ENCODE measurements at regions not wholly inside any gene's neighbourhood (a gene's known extent, or its start where the extent isn't known, plus 50 kb on each side); places are given as distances from the start of the nearest gene placed in this dataset.

GRCh38 chr1:243944429-243945160, 94.6 kb upstream of the AKT3 start:
- DNase-seq (ENCODE audit: low spot score) = peak; percentile 31

- no peak for DNase-seq (ENCODE audit: low spot score)
Observed at GRCh38 chr1:243943671-243944428, 93.8 kb upstream of the AKT3 start.

DNA sequence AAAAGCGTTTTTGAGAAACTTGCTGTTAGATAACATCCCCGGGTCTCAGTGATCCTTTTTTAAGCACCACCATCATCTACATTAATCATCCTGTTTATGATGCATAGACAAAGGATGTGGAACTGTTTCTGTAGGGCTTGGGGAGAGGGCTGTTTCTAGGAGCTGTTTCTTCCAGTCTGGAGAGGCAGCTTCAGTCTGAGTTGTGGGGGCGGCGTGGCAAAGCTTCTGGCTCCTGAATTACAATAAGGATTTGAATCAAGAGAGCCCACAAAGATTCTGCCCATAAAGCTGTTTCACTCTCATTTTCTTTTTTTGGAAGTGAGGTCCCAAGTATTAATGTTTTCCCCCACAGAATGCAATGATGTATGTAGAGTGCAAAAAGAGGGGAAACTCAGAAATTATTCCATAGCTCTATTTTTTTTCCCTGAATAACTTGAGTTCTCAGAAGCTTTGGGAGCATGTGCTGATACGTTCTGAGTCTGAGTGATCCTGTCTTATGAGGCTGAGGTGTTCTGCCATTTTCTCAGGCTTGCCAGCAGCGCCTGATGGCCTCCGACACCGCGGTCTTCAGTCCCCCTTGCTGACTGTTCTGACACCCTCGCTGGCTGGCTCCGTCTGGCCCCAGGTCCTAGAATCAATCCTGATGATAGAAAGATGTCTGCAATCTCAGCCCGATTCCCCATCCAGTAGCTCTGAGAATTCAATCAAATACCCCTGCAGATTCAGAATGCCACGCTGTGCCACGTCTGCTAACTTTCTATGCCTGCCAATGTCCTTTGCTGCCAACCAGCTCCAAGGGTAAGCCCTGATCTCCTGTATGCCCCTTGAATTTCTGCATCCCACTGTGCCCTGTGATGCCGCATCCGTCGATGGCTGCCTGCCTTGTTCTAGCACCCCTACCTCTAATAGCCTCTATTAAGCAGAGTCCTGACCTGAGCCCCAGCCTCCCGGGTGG, 92.4 kb upstream of the AKT3 start:
- DNase-seq (ENCODE audit: low spot score) = no peak

GRCh38 chr1:243940451-243940850, 90.4 kb upstream of the AKT3 start:
- DNase-seq (ENCODE audit: low spot score) = no peak

- no peak for DNase-seq (ENCODE audit: low spot score)
Observed at GRCh38 chr1:243939167-243939848, 89.3 kb upstream of the AKT3 start.

DNA sequence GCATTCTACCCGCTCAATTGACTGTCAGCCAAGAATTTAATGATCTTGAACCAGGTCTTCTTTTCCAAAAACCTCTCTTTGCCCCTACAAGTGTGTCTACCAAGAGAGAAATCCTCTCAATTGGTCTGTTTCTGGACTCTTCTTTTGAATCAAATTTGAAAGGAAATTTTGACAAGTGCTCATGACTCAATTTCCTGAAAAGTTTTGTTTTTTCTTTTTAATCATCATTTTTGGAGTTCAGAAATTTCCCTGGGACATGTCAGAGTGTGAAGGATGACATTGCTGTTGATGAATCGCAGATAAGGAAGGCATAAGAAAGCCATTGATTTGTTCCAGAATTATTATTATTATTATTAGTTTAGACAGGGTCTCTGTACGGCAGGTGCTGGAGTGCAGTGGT, 88.2 kb upstream of the AKT3 start:
- DNase-seq (ENCODE audit: low spot score) = no peak

DNA sequence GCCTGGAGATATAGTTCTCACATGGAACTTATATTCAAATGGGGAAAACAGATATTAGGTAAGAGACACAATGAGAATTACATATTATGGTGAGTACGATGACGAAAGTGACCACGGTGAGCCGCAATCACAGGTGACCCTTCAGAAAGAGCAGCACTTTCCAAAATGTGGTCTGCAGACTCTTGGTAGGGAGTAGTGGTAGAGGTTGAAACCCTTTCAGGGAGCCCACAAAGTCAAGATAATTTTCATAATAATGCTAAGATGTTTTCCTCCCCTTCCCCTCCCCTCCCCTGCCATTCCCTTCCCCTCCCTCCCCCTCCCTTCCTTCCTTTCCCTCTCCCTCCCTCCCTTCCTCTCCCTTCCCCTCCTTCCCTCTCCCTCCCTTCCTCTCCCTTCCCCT, 83.5 kb upstream of the AKT3 start:
- no peak for DNase-seq (ENCODE audit: low spot score)

GRCh38 chr1:243931957-243932356, 81.9 kb upstream of the AKT3 start:
- no peak for DNase-seq (ENCODE audit: low spot score)

DNA sequence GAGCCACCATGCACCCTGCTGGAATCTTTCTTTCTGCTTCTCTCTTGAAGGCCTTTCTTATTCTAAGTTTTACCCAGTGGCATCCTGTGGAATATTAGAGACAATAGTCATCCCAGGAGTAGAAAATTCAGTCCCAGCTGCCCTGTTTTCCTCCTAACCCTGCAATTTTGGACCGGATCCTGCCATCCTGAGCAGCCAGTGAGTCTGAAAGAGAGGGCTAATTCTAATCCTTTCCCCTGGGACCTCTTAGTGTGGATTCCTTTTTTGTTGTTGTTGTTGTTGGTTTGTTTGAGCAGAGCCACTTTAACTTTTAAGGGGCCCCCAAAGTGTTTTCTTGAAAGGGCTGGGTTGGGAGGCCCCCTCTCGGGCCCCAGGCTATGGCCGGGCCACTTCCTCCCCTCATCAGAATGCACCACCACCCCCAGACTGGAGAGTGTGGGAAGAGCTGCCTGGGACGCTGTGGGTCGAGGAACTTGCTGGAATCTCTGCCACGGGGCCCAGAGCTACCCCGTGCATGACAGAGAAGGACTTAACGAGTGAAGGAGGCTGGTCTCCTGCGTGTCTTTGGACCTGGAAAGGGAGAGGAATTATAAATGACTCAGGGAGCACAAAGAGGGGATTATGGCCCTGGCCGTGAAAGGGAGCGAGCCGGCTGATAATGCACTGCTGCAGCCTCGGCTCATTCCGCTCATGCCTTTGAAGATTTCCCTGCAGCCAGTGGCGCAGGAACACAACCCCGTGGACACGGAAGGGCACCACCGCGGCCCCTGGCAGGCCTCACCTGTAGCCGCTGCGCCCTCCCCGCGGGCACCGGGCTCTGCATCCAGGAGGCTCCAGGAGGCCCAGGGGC, 81.0 kb upstream of the AKT3 start:
- no peak for DNase-seq (ENCODE audit: low spot score)

DNA sequence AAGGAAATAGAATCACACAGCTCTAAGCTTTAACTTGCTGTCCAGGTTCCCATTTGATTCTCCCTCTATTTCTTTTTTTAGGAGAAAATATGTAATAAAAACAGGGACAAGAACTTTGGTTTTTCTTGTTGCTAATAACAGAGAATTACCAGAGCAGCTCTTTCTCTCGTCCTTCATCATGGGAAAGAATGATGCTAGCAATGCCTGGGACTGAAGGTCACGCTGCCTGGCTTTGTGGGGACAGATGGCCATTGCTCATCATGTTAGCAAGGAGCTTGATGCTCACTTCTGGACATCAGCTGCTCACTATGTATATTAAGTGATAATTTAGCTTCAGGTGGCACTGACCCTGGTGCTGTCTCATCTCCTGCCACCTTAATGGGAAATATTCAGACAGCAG, 77.3 kb upstream of the AKT3 start:
- DNase-seq (ENCODE audit: low spot score) = no peak

GRCh38 chr1:243926803-243927245, 76.8 kb upstream of the AKT3 start:
- DNase-seq (ENCODE audit: low spot score) = no peak

GRCh38 chr1:243926299-243926698, 76.3 kb upstream of the AKT3 start:
- DNase-seq (ENCODE audit: low spot score) = no peak

DNA sequence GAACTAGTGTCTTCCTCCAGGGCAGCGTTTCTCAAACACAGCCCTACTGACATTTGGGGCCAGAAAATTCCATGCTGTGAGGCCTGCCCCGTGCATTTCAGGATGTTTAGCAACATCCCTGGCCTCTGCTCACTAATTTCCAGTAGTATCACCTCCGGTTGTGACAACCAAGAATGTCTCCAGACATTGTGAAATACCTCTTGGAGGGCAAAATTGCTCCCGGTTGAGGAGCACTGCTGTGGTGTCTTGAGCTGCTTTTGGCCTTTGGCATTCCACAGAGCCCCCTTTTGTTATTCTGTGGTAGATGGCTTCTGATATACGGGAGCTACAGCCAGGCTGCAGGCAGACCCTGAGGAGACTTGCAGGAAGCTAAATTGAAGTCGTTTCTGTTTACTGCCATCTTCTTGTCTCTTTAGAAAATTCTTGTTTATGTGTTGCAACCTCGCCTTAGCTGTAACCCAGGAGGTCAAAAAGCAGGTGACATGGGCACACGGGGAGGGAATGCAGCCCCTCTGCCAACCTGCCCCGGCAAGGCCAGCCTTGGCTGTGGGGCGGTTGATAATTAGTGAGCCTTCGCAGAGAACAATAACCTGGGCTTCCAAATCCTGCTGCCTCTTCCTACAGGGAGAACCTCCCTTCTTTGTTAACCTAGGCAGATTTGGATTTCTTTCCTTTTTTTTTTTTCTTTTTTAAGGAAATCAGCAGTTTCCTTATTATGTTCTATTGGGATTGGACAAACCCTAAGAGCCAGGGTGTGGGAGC, 74.7 kb upstream of the AKT3 start:
- DNase-seq (ENCODE audit: low spot score) = no peak

DNA sequence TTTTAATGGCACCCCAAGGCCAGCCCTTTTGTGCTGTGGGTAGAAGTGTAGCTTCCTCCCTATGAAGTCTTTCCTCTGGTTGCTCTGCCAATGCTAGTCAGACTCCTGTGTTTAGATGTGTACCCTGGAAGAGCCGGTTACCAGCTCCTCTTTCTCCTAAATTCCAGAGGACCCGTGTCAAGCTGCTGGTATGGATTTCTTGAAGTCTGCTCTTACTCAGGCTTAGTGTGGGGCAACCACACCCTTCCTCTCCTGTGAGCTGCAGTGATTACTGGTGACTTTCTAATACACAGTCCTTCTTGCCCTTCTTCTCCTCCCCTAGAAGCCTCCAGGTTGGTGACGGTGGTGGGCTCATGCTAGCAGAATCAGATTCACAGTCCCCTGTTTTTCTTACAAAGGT, 74.1 kb upstream of the AKT3 start:
- DNase-seq (ENCODE audit: low spot score) = no peak

DNA sequence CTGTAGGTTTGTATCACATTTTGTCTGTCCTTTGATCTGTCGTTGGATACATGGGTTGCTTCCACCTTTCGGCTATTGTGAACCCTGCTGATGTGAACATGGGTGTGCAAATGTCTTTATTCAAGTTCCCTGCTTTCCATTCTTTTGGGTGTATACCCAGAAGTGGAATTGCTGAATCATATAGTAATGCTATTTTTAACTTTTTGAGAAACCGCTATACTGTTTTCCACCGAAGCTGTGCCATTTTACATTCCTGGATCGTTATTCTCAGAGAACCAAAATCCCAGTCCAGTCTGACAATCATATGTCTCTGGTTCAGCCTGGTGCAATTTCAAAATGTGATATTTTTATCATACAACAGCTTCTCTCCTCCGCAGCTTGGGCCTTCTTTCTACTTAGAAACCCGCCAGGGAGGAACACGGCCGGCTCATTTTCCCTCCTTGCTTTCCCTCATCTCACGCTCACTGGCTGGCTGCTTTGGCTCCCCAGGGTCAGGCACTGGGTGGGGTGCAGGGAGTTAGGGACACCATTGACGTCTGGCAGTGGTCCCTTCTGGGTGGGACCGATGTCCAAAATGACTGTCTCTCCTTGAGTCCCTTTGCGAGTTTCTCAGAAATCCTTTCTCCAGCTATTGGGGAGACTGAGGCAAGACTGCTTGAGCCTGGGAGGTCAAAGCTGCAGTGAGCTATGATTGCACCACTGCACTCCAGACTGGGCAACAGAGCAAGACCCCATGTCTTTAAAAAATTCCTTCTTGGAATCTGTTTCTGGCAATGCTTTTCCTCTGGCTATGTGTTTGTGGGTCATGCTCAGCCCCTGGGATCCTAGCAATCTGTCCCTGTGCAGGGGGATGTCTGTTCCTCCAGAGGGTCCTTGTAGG, 73.5 kb upstream of the AKT3 start:
- no peak for DNase-seq (ENCODE audit: low spot score)

- DNase-seq (ENCODE audit: low spot score) = no peak
Observed at GRCh38 chr1:243921111-243921510, 71.1 kb upstream of the AKT3 start.

DNA sequence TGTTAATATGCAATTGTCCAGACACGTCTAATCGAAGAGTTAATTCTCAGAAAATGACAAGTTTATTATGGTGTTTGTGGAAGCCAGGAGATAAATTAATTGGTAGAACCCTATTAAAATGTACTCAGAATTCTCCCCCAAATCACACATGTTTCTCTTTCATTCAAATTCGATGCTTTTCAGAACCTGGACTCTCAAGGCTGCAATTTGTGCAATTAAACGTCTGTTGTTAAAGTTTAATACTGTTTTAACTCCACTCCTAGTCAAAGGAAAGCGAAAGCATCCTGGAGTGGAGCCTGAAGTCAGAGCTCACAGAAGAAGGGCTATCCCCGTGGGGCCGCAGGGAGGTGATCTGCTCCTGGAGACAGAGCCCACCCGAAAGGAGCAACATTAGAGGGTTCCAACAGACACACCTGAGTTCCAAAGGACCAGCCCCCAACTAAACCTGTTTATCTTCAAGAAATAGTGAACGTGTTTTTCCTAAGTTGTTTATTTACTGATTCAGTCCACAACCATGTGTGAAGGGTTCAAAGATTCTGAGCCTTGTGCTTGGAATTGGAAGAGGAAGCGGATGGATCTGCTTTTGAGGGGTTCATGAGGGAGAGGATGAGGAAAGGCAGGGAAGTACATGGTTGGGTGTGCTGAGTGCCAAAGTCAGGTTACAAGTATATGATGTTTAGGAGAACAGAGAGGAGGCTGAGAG, 68.0 kb upstream of the AKT3 start:
- DNase-seq (ENCODE audit: low spot score) = no peak

GRCh38 chr1:243917177-243917862, 67.3 kb upstream of the AKT3 start:
- DNase-seq (ENCODE audit: low spot score) = no peak

Data from HuH-7 (cell line).